Uterus (tissue), 3 donors: ENCODE measurements at regions not wholly inside any gene's neighbourhood (a gene's known extent, or its start where the extent isn't known, plus 50 kb on each side); places are given as distances from the start of the nearest gene placed in this dataset.

Source experiments
- DNase-seq, 2 donors: peaks; one replicate each; pipeline ENCODE4 v3.0.0-alpha.2; 2019 to 2020
- H3K27ac ChIP-seq, 2 donors: fragments of 200-600 bp; sonication (generic); 1 replicate in 1 of 2; 2 replicates in 1 of 2; pipeline ENCODE4 v1.5.1; 2016 to 2018
- H3K27me3 ChIP-seq, 2 donors: fragments of 200-600 bp; sonication (generic); one replicate each; pipeline ENCODE4 v1.5.1; 2018 to 2019; ENCODE audit warnings: control low read depth in 1 of 2
- H3K36me3 ChIP-seq, 2 donors: fragments of 200-600 bp; sonication (generic); one replicate each; pipeline ENCODE4 v1.5.1; 2019; ENCODE audit warnings: control low read depth in 1 of 2
- H3K4me1 ChIP-seq, 2 donors: fragments of 200-600 bp; sonication (generic); one replicate each; pipeline ENCODE4 v1.5.1; 2018 to 2019; ENCODE audit warnings: control low read depth in 1 of 2
- H3K4me3 ChIP-seq, 2 donors: fragments of 200-600 bp; sonication (generic); 1 replicate in 1 of 2; 2 replicates in 1 of 2; pipeline ENCODE4 v1.5.1; 2018 to 2019; ENCODE audit warnings: mild to moderate bottlenecking in 1 of 2
- H3K9me3 ChIP-seq, 2 donors: fragments of 200-600 bp; sonication (generic); one replicate each; pipeline ENCODE4 v1.5.1; 2019; ENCODE audit warnings: control low read depth in 1 of 2
- POLR2A ChIP-seq, 2 donors: fragments of 450-650 bp; IDR thresholded peaks; one replicate each; pipeline ENCODE4 v1.6.1; 2016; ENCODE audit warnings: antibody characterized with exemption in 2 of 2, mild to moderate bottlenecking in 1 of 2, moderate library complexity in 1 of 2
- intact Hi-C: fragments of 100-400 bp; cut with DNase I; formaldehyde crosslinking; loops from one replicate; pipeline ENCODE4 v1.15.1; 2023; ENCODE audit warnings: low total_unique reads
- TF ChIP-seq, protein P1 (sequence below), 4 experiments: fragments of 200-600 bp in 2 of 4; fragments of 450-650 bp in 2 of 4; sonication (generic) in 2 of 4; IDR thresholded peaks; one replicate each; pipeline ENCODE4 v1.5.1; 2016 to 2019; ENCODE audit warnings: antibody characterized with exemption in 4 of 4, mild to moderate bottlenecking in 2 of 4, moderate library complexity in 1 of 4
- donor health status: DM: yes; HTN: yes; CAD: no.

DNA sequence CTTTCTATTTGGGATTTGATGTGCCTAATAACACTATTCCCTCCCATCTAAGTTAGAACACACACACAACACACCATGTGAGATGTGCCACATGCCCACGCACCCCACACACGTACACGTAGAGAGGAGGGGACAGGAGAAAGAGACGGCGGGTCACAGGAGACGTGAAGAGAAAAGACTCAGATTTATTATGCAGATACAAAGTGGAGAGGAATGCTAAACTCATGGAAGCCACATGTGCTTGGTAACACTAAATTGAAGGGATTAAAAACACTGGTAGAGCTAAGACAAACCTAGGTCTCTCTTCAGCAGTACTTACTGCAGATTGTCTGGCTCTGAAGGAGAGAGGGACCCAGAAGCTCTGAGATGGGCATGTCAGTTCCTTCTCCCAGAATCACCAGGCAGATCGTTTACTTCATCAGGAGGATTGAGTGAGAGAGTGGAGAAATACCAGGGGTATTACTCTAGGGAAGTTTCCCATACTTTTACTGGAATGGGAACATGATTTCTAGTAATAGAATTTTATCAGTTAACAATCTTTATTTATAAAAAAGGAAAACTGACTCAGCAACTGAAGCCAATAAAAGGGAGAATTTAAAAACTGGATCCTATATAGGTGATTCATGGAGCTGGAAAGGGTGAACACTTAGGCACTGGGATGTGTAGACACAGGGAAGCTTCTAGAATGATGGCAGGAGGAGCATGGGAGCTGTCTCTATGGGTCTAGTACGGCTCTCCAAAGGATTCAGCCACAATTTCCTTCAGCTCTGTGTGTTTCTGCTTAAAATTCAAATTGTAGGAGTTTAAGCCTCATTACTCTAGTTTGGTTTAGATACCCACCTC, 139.4 kb downstream of the MACIR start:
- Histone ChIP-seq H3K27ac (no peak overlapping the region), H3K4me3 (no peak overlapping the region), H3K36me3 (no peaks in the 10 kb centered on the region), H3K4me1 (no peaks in the 10 kb centered on the region), H3K9me3 (no peaks in the 10 kb centered on the region), H3K27me3 (no peaks in the 10 kb centered on the region)
- intact Hi-C loops, result no loop called here
- no peak for DNase-seq
- no peak for TF ChIP-seq POLR2A (IDR thresholded peaks at IDR 0.05)
- TF ChIP-seq, protein P1, sequence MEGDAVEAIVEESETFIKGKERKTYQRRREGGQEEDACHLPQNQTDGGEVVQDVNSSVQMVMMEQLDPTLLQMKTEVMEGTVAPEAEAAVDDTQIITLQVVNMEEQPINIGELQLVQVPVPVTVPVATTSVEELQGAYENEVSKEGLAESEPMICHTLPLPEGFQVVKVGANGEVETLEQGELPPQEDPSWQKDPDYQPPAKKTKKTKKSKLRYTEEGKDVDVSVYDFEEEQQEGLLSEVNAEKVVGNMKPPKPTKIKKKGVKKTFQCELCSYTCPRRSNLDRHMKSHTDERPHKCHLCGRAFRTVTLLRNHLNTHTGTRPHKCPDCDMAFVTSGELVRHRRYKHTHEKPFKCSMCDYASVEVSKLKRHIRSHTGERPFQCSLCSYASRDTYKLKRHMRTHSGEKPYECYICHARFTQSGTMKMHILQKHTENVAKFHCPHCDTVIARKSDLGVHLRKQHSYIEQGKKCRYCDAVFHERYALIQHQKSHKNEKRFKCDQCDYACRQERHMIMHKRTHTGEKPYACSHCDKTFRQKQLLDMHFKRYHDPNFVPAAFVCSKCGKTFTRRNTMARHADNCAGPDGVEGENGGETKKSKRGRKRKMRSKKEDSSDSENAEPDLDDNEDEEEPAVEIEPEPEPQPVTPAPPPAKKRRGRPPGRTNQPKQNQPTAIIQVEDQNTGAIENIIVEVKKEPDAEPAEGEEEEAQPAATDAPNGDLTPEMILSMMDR (IDR thresholded peaks at IDR 0.05), result no peak

DNA sequence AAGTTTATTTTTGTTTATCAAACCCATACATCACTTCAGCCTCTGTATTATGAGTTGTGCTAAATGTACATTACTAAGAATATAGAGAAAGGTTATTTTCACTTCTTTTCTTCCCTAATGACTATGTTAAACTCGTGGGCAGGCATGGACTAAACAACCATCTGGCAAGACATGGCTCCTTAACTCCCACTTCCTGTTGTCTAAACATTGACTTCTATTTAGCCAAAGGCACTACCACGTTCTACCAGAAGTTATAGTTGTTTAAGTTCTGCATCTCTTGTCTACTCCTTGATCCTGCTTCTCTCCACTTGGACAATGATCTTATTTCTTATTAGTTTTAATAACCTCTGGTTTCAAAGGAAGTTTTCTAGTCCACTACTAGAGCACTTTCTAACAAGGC, 136.1 kb downstream of the MACIR start:
- H3K9me3 ChIP-seq, result no peaks in the 10 kb centered on the region
- TF ChIP-seq, protein P1 (IDR thresholded peaks at IDR 0.05), result no peak
- no peak for TF ChIP-seq POLR2A (IDR thresholded peaks at IDR 0.05)
- H3K4me3 ChIP-seq, result no peak overlapping the region
- no peak overlapping the region for H3K27ac ChIP-seq
- H3K27me3 ChIP-seq, result no peaks in the 10 kb centered on the region
- DNase-seq, result no peak
- no peaks in the 10 kb centered on the region for H3K36me3 ChIP-seq
- intact Hi-C loops, result no loop called here
- H3K4me1 ChIP-seq, result no peaks in the 10 kb centered on the region

- no peak for DNase-seq
- no peak for TF ChIP-seq POLR2A (IDR thresholded peaks at IDR 0.05)
- TF ChIP-seq, protein P1 (IDR thresholded peaks at IDR 0.05), result no peak
Observed at GRCh38 chr5:103393101-103393754, 134.7 kb downstream of the MACIR start.

GRCh38 chr5:103391659-103392058, 133.1 kb downstream of the MACIR start:
- H3K4me3 ChIP-seq, result no peak overlapping the region
- H3K36me3 ChIP-seq, result no peaks in the 10 kb centered on the region
- no peaks in the 10 kb centered on the region for H3K9me3 ChIP-seq
- H3K27ac ChIP-seq, result no peak overlapping the region
- H3K4me1 ChIP-seq, result no peaks in the 10 kb centered on the region
- intact Hi-C loops, result no loop called here
- DNase-seq, result no peak
- TF ChIP-seq, protein P1 (IDR thresholded peaks at IDR 0.05), result no peak
- no peaks in the 10 kb centered on the region for H3K27me3 ChIP-seq

More at GRCh38 chr5:103393101-103393754, 134.7 kb downstream of the MACIR start:
- no peaks in the 10 kb centered on the region for H3K36me3 ChIP-seq
- no peaks in the 10 kb centered on the region for H3K9me3 ChIP-seq
- no peak overlapping the region for H3K27ac ChIP-seq
- H3K27me3 ChIP-seq, result no peaks in the 10 kb centered on the region
- intact Hi-C loops, result no loop called here
- no peaks in the 10 kb centered on the region for H3K4me1 ChIP-seq
- H3K4me3 ChIP-seq, result no peak overlapping the region

DNA sequence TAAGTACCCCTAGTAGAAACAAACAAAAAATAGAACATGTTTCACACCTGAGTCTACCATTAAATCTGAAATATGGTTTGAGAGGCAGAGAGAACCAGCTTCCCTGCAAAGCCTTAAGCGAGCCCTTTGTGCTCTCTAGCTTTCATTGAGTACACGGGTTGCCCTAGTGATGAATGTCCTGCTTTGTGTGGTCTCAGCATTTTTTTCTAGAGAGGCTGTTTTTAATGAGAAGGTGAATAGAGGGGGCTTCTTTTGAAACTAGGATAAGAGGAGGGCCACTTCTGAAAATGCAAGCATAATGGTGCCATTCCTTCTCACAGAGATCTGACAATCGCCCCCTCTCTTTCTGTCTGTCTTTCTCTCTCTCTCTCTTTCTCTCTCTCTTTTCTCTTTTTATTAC, 131.3 kb downstream of the MACIR start:
- no peak for DNase-seq
- H3K4me3 ChIP-seq, result no peak overlapping the region
- TF ChIP-seq, protein P1 (IDR thresholded peaks at IDR 0.05), result no peak
- no peak for TF ChIP-seq POLR2A (IDR thresholded peaks at IDR 0.05)
- no peak overlapping the region for H3K27ac ChIP-seq
- no peaks in the 10 kb centered on the region for H3K27me3 ChIP-seq
- no peaks in the 10 kb centered on the region for H3K4me1 ChIP-seq
- intact Hi-C loops, result no loop called here
- H3K36me3 ChIP-seq, result no peaks in the 10 kb centered on the region
- no peaks in the 10 kb centered on the region for H3K9me3 ChIP-seq
